H1 (cell line): ENCODE measurements at regions not wholly inside any gene's neighbourhood (a gene's known extent, or its start where the extent isn't known, plus 50 kb on each side); places are given as distances from the start of the nearest gene placed in this dataset.

Experiments
- ATF2 ChIP-seq: IDR thresholded peaks from 2 replicates; pipeline ENCODE4 v1.6.1; 2012; ENCODE audit warnings: low read length, inconsistent platforms
- CEBPB ChIP-seq: IDR thresholded peaks from 2 replicates; pipeline ENCODE4 v1.6.1; 2012; ENCODE audit warnings: low read depth, low read length
- CHD7 ChIP-seq: fragments of 300-600 bp; sonication (generic); IDR thresholded peaks from 2 replicates; pipeline ENCODE4 v1.7.1; 2012; ENCODE audit warnings: low read length, moderate library complexity, mild to moderate bottlenecking, inconsistent platforms; ENCODE audit not compliant: insufficient replicate concordance
- CREB1 ChIP-seq: IDR thresholded peaks from 2 replicates; pipeline ENCODE4 v1.6.1; 2012; ENCODE audit warnings: inconsistent platforms
- CTCF ChIP-seq, 3 experiments: IDR thresholded peaks; 1 replicate in 2 of 3; 2 replicates in 1 of 3; pipeline versions ENCODE4 v1.5.1 to v1.6.1; 2011; ENCODE audit warnings: low read length in 3 of 3, mild to moderate bottlenecking in 3 of 3, inconsistent platforms in 2 of 3, low read depth in 1 of 3, moderate library complexity in 1 of 3; ENCODE audit not compliant: insufficient read depth in 1 of 3; ENCODE audit errors: control extremely low read depth in 1 of 3
- EZH2 ChIP-seq: fragments of 200-600 bp; sonication (generic); IDR thresholded peaks from 2 replicates; pipeline ENCODE4 v1.7.1; 2012; ENCODE audit warnings: low read depth, mild to moderate bottlenecking, moderate library complexity, low read length, inconsistent platforms; ENCODE audit not compliant: severe bottlenecking
- KDM5A ChIP-seq: fragments of 200-600 bp; IDR thresholded peaks from 2 replicates; pipeline ENCODE4 v1.7.1; 2012; ENCODE audit warnings: mild to moderate bottlenecking, low read length, inconsistent platforms, mixed read lengths
- POLR2A ChIP-seq, 2 experiments: IDR thresholded peaks; 1 replicate in 1 of 2; 2 replicates in 1 of 2; pipeline ENCODE4 v1.6.1; 2011; ENCODE audit warnings: low read depth in 2 of 2, low read length in 2 of 2, mild to moderate bottlenecking in 2 of 2; ENCODE audit errors: control extremely low read depth in 1 of 2
- POLR2AphosphoS5 ChIP-seq: IDR thresholded peaks from 2 replicates; pipeline ENCODE4 v1.6.1; 2011; ENCODE audit warnings: low read depth, low read length
- RNF2 ChIP-seq: fragments of 200-900, 300-1000 bp; sonication (generic); IDR thresholded peaks from 2 replicates; pipeline ENCODE4 v1.7.1; 2016; ENCODE audit warnings: borderline replicate concordance, low read depth, mild to moderate bottlenecking, antibody characterized with exemption, low read length; ENCODE audit not compliant: poor library complexity, severe bottlenecking; ENCODE audit errors: missing control alignments
- YY1 ChIP-seq: IDR thresholded peaks from 2 replicates; pipeline ENCODE4 v1.6.1; 2011; ENCODE audit warnings: low read depth, mild to moderate bottlenecking, low read length
- ZNF274 ChIP-seq: IDR thresholded peaks from 2 replicates; pipeline ENCODE4 v1.7.0; 2012; ENCODE audit warnings: low read length, borderline replicate concordance; ENCODE audit errors: extremely low read depth

GRCh38 chr11:23767576-23767975 lies 729.3 kb upstream of the LUZP2 start:
- TF ChIP-seq CTCF (IDR thresholded peaks at IDR 0.05; ENCODE audit: control extremely low read depth in 1 of 3, insufficient read depth in 1 of 3, low read depth in 1 of 3, low read length in 3 of 3) (no peak), RNF2 (no peak), EZH2 (no peak), POLR2A (IDR thresholded peaks at IDR 0.05; ENCODE audit: control extremely low read depth in 1 of 2, low read depth in 2 of 2, low read length in 2 of 2) (no peak), CREB1 (no peak), POLR2AphosphoS5 (no peak), ATF2 (no peak), CHD7 (no peak), ZNF274 (no peak), CEBPB (no peak), KDM5A (no peak), YY1 (no peak)
